ENCODE measurements at regions not wholly inside any gene's neighbourhood (a gene's known extent, or its start where the extent isn't known, plus 50 kb on each side); places are given as distances from the start of the nearest gene placed in this dataset.

- no peak for DNase-seq (ENCODE audit: low read depth)
Measured at GRCh38 chr16:73530529-73530928, 482.6 kb upstream of the ZFHX3 start.

GRCh38 chr16:73529303-73530012 lies 481.5 kb upstream of the ZFHX3 start:
- no peak for DNase-seq (ENCODE audit: low read depth)

- no peak for DNase-seq (ENCODE audit: low read depth)
Measured at GRCh38 chr16:73527187-73527586, 479.3 kb upstream of the ZFHX3 start.

- no peak for DNase-seq (ENCODE audit: low read depth)
Measured at GRCh38 chr16:73526011-73526804, 478.3 kb upstream of the ZFHX3 start.

- DNase-seq (ENCODE audit: low read depth), result no peak
Measured at GRCh38 chr16:73523209-73523608, 475.3 kb upstream of the ZFHX3 start.

- no peak for DNase-seq (ENCODE audit: low read depth)
Measured at GRCh38 chr16:73521499-73521898, 473.6 kb upstream of the ZFHX3 start.

GRCh38 chr16:73515616-73516015 lies 467.7 kb upstream of the ZFHX3 start:
- no peak for DNase-seq (ENCODE audit: low read depth)

- no peak for DNase-seq (ENCODE audit: low read depth)
Measured at GRCh38 chr16:73510852-73511251, 462.9 kb upstream of the ZFHX3 start.

- no peak for DNase-seq (ENCODE audit: low read depth)
Measured at GRCh38 chr16:73506568-73507056, 458.7 kb upstream of the ZFHX3 start.

- no peak for DNase-seq (ENCODE audit: low read depth)
Measured at GRCh38 chr16:73505577-73505976, 457.6 kb upstream of the ZFHX3 start.

- no peak for DNase-seq (ENCODE audit: low read depth)
Measured at GRCh38 chr16:73504591-73505575, 457.0 kb upstream of the ZFHX3 start.

GRCh38 chr16:73503093-73503492 lies 455.2 kb upstream of the ZFHX3 start:
- DNase-seq (ENCODE audit: low read depth), result no peak

GRCh38 chr16:73499276-73499675 lies 451.3 kb upstream of the ZFHX3 start:
- DNase-seq (ENCODE audit: low read depth), result no peak

- no peak for DNase-seq (ENCODE audit: low read depth)
Measured at GRCh38 chr16:73485880-73486279, 438.0 kb upstream of the ZFHX3 start.

- DNase-seq (ENCODE audit: low read depth), result no peak
Measured at GRCh38 chr16:73483934-73484711, 436.2 kb upstream of the ZFHX3 start.

- DNase-seq (ENCODE audit: low read depth), result no peak
Measured at GRCh38 chr16:73483076-73483791, 435.3 kb upstream of the ZFHX3 start.

GRCh38 chr16:73482310-73482709 lies 434.4 kb upstream of the ZFHX3 start:
- DNase-seq (ENCODE audit: low read depth), result no peak

- DNase-seq (ENCODE audit: low read depth), result no peak
Measured at GRCh38 chr16:73480381-73480780, 432.5 kb upstream of the ZFHX3 start.

GRCh38 chr16:73473713-73474112 lies 425.8 kb upstream of the ZFHX3 start:
- DNase-seq (ENCODE audit: low read depth), result no peak

- no peak for DNase-seq (ENCODE audit: low read depth)
Measured at GRCh38 chr16:73464834-73465233, 416.9 kb upstream of the ZFHX3 start.

GRCh38 chr16:73459586-73459985 lies 411.7 kb upstream of the ZFHX3 start:
- no peak for DNase-seq (ENCODE audit: low read depth)

Measured in renal cortical epithelial cell (primary cell).